MCF 10A (cell line): ENCODE measurements at regions not wholly inside any gene's neighbourhood (a gene's known extent, or its start where the extent isn't known, plus 50 kb on each side); places are given as distances from the start of the nearest gene placed in this dataset.
"Not testable (repeated sequence)": the region's sequence is repeated elsewhere in the genome, so short reads cannot be mapped to it uniquely, and the experiment has no call there.

ENCODE experiments used
- BruUV-seq: library from RNA; stranded (reverse); fragments of 400-500 nt; replicated peaks from 2 replicates; lab custom pipeline; 2021; lab: Mats Ljungman, UMichigan
- CTCF ChIA-PET: fragments of 300-600 bp; sonication (Branson Sonifier 250); formaldehyde crosslinking; extraction: SDS; loops from one replicate; lab custom pipeline; 2021; ENCODE audit warnings: antibody characterized with exemption, inconsistent platforms; lab: Yijun Ruan, JAX
- POLR2A ChIA-PET: fragments of 300-600, 350-650 bp; sonication (Branson Sonifier 250); formaldehyde crosslinking; extraction: SDS; loops from one replicate; lab custom pipeline; 2020; ENCODE audit warnings: antibody characterized with exemption, inconsistent platforms; lab: Yijun Ruan, JAX
- DNase-seq: peaks from one replicate; pipeline ENCODE4 v3.0.0-alpha.2; 2018; ENCODE audit not compliant: unreplicated experiment
- H3K27ac Mint-ChIP-seq: one replicate; pipeline ENCODE4 v1.8.0; 2022; ENCODE audit warnings: mild to moderate bottlenecking, low read depth, mixed read lengths; ENCODE audit not compliant: unreplicated experiment
- H3K27me3 Mint-ChIP-seq: one replicate; pipeline ENCODE4 v1.8.0; 2022; ENCODE audit warnings: mixed read lengths; ENCODE audit not compliant: insufficient read depth, unreplicated experiment
- H3K36me3 Mint-ChIP-seq: one replicate; pipeline ENCODE4 v1.8.0; 2022; ENCODE audit warnings: mild to moderate bottlenecking, moderate library complexity, mixed read lengths; ENCODE audit not compliant: insufficient read depth, unreplicated experiment
- H3K4me1 Mint-ChIP-seq: one replicate; pipeline ENCODE4 v1.8.0; 2022; ENCODE audit warnings: mixed read lengths; ENCODE audit not compliant: insufficient read depth, unreplicated experiment
- H3K4me3 Mint-ChIP-seq: one replicate; pipeline ENCODE4 v1.8.0; 2022; ENCODE audit warnings: mild to moderate bottlenecking, moderate library complexity, mixed read lengths; ENCODE audit not compliant: unreplicated experiment
- H3K9me3 Mint-ChIP-seq: one replicate; pipeline ENCODE4 v1.8.0; 2022; ENCODE audit warnings: mixed read lengths; ENCODE audit not compliant: unreplicated experiment
- CTCF ChIP-seq: fragments of 200-600 bp; IDR thresholded peaks from one replicate; pipeline ENCODE4 v1.8.0; 2022; ENCODE audit warnings: antibody characterized with exemption, mild to moderate bottlenecking; ENCODE audit not compliant: unreplicated experiment
- intact Hi-C: fragments of 100-400 bp; cut with micrococcal nuclease; formaldehyde crosslinking; loops from 2 replicates; pipeline ENCODE4 v1.14.1; 2022

GRCh38 chr5:50501491-50502228, 60.6 kb upstream of the EMB start:
- TF ChIP-seq CTCF: no peak
- POLR2A ChIA-PET: interaction anchor here (0.7 kb wide), 1 partner anchor 61 kb away, joined by 3 read pairs; the partner anchor contains the start of gene EMB
- Mint-ChIP-seq H3K36me3 (no peaks in the 10 kb centered on the region), H3K4me3 (no peak overlapping the region), H3K27ac (no peak overlapping the region), H3K27me3 (no peaks in the 10 kb centered on the region), H3K9me3 (peaks cover 8% of the 10 kb centered on the region), H3K4me1 (no peaks in the 10 kb centered on the region)
- CTCF ChIA-PET: interaction anchor here (1.9 kb wide), 1 partner anchor 12 kb away, joined by 5 read pairs; no protein-coding TSS in a partner anchor
- no TSS peak for BruUV-seq
- intact Hi-C loops: no loop called here
- no peak for DNase-seq

GRCh38 chr5:50513028-50513457, 72.0 kb upstream of the EMB start:
- H3K36me3 Mint-ChIP-seq, H3K9me3 Mint-ChIP-seq, BruUV-seq, H3K27ac Mint-ChIP-seq, H3K4me1 Mint-ChIP-seq, H3K4me3 Mint-ChIP-seq, H3K27me3 Mint-ChIP-seq: not testable (repeated sequence)
- peak; percentile 10 for DNase-seq
- ChIA-PET POLR2A (interaction anchor here (1.1 kb wide), 1 partner anchor 72 kb away, joined by 6 read pairs; the partner anchor contains the start of gene EMB), CTCF (interaction anchor here (0.6 to 1.0 kb wide), 6 partner anchors 10 to 234 kb away, joined by 3 to 5 read pairs (median 4); no protein-coding TSS in a partner anchor)
- intact Hi-C loops: loop anchor here (2.0 to 5.0 kb wide), 2 partner anchors 72 to 239 kb away; partner anchors contain the start of gene EMB
- TF ChIP-seq CTCF: peak; percentile 20

GRCh38 chr5:50521060-50521459, 80.0 kb upstream of the EMB start:
- DNase-seq, H3K4me3 Mint-ChIP-seq, H3K4me1 Mint-ChIP-seq, CTCF ChIA-PET, intact Hi-C loops, H3K9me3 Mint-ChIP-seq, BruUV-seq, POLR2A ChIA-PET, H3K36me3 Mint-ChIP-seq, H3K27me3 Mint-ChIP-seq, H3K27ac Mint-ChIP-seq: not testable (repeated sequence)

- H3K27ac Mint-ChIP-seq, H3K4me3 Mint-ChIP-seq, H3K36me3 Mint-ChIP-seq, BruUV-seq, CTCF ChIA-PET, H3K27me3 Mint-ChIP-seq, H3K9me3 Mint-ChIP-seq, intact Hi-C loops, POLR2A ChIA-PET, H3K4me1 Mint-ChIP-seq, DNase-seq: not testable (repeated sequence)
These were observed 86.5 kb upstream of the EMB start for GRCh38 chr5:50527514-50528060.

GRCh38 chr5:50535393-50535792, 94.3 kb upstream of the EMB start:
- no peak for DNase-seq
- Mint-ChIP-seq H3K4me3 (no peak overlapping the region), H3K27ac (no peak overlapping the region), H3K9me3 (peaks cover 10% of the 10 kb centered on the region), H3K27me3 (no peaks in the 10 kb centered on the region), H3K4me1 (no peaks in the 10 kb centered on the region), H3K36me3 (no peaks in the 10 kb centered on the region)
- POLR2A ChIA-PET: no interaction called here
- intact Hi-C loops: no loop called here
- CTCF ChIA-PET: interaction anchor here (1.1 kb wide), 1 partner anchor 216 kb away, joined by 3 read pairs; no protein-coding TSS in a partner anchor
- TF ChIP-seq CTCF: no peak
- BruUV-seq: no TSS peak

- H3K27ac Mint-ChIP-seq, CTCF ChIA-PET, DNase-seq, intact Hi-C loops, BruUV-seq, H3K4me1 Mint-ChIP-seq, POLR2A ChIA-PET, H3K27me3 Mint-ChIP-seq, H3K4me3 Mint-ChIP-seq, H3K36me3 Mint-ChIP-seq: not testable (repeated sequence)
- H3K9me3 Mint-ChIP-seq: peaks cover 17% of the 10 kb centered on the region
These were observed 96.4 kb upstream of the EMB start for GRCh38 chr5:50537534-50537933.
